NT2/D1 (cell line): ENCODE measurements at regions not wholly inside any gene's neighbourhood (a gene's known extent, or its start where the extent isn't known, plus 50 kb on each side); places are given as distances from the start of the nearest gene placed in this dataset.

Experiments
- DNase-seq: peaks from one replicate; pipeline ENCODE4 v3.0.0-alpha.2; 2011; ENCODE audit warnings: low read depth, low spot score
- H3K27me3 ChIP-seq: 2 replicates; pipeline ENCODE4 v1.6.0; 2011; ENCODE audit warnings: mild to moderate bottlenecking; ENCODE audit not compliant: insufficient read length, insufficient read depth
- H3K36me3 ChIP-seq: 2 replicates; pipeline ENCODE4 v1.6.1; 2011; ENCODE audit warnings: mild to moderate bottlenecking, low read length, mixed read lengths; ENCODE audit not compliant: insufficient read depth, insufficient read length
- H3K4me1 ChIP-seq: 2 replicates; pipeline ENCODE4 v1.5.1; 2011; ENCODE audit not compliant: insufficient read depth, insufficient read length
- H3K4me3 ChIP-seq: 2 replicates; pipeline ENCODE4 v1.5.1; 2011; ENCODE audit warnings: low read depth; ENCODE audit not compliant: insufficient read length
- H3K9ac ChIP-seq: 2 replicates; pipeline ENCODE4 v1.6.0; 2011; ENCODE audit warnings: low read depth; ENCODE audit not compliant: insufficient read length
- H3K9me3 ChIP-seq: 2 replicates; pipeline ENCODE4 v1.5.1; 2011; ENCODE audit warnings: mild to moderate bottlenecking, low read length; ENCODE audit not compliant: insufficient read depth
- SUZ12 ChIP-seq: IDR thresholded peaks from 2 replicates; pipeline ENCODE4 v1.6.1; 2011; ENCODE audit not compliant: insufficient read length, insufficient read depth; ENCODE audit errors: extremely low read depth
- YY1 ChIP-seq: IDR thresholded peaks from 2 replicates; pipeline ENCODE4 v1.6.1; 2011; ENCODE audit not compliant: insufficient read length, insufficient read depth
- ZNF274 ChIP-seq: IDR thresholded peaks from 2 replicates; pipeline ENCODE4 v1.6.1; 2011; ENCODE audit warnings: mild to moderate bottlenecking, low read depth, low read length

GRCh38 chr15:48029642-48030041 lies 91.1 kb upstream of the SLC24A5 start:
- Histone ChIP-seq H3K27me3 (no peaks in the 10 kb centered on the region), H3K9ac (no peak overlapping the region)

GRCh38 chr15:48031466-48031865 lies 89.3 kb upstream of the SLC24A5 start:
- H3K9ac ChIP-seq, result no peak overlapping the region
- no peaks in the 10 kb centered on the region for H3K9me3 ChIP-seq
- no peaks in the 10 kb centered on the region for H3K36me3 ChIP-seq
- H3K4me1 ChIP-seq, result no peaks in the 10 kb centered on the region
- no peak overlapping the region for H3K4me3 ChIP-seq
- TF ChIP-seq ZNF274 (no peak), YY1 (no peak), SUZ12 (no peak)
- H3K27me3 ChIP-seq, result no peaks in the 10 kb centered on the region
- no peak for DNase-seq

More at GRCh38 chr15:48029642-48030041, 91.1 kb upstream of the SLC24A5 start:
- H3K36me3 ChIP-seq, result no peaks in the 10 kb centered on the region
- TF ChIP-seq SUZ12 (no peak), ZNF274 (no peak), YY1 (no peak)
- DNase-seq, result no peak
- H3K9me3 ChIP-seq, result no peaks in the 10 kb centered on the region
- no peaks in the 10 kb centered on the region for H3K4me1 ChIP-seq
- H3K4me3 ChIP-seq, result no peak overlapping the region

GRCh38 chr15:48031973-48032372 lies 88.8 kb upstream of the SLC24A5 start:
- H3K4me1 ChIP-seq, result no peaks in the 10 kb centered on the region
- no peaks in the 10 kb centered on the region for H3K36me3 ChIP-seq
- no peak for DNase-seq
- no peak overlapping the region for H3K9ac ChIP-seq
- H3K4me3 ChIP-seq, result no peak overlapping the region
- no peaks in the 10 kb centered on the region for H3K27me3 ChIP-seq
- H3K9me3 ChIP-seq, result no peaks in the 10 kb centered on the region
- TF ChIP-seq SUZ12 (no peak), ZNF274 (no peak), YY1 (no peak)

GRCh38 chr15:48032911-48033310 lies 87.9 kb upstream of the SLC24A5 start:
- Histone ChIP-seq H3K36me3 (no peaks in the 10 kb centered on the region), H3K9ac (no peak overlapping the region), H3K27me3 (no peaks in the 10 kb centered on the region), H3K4me1 (no peaks in the 10 kb centered on the region), H3K9me3 (no peaks in the 10 kb centered on the region), H3K4me3 (no peak overlapping the region)
- TF ChIP-seq SUZ12, result no peak
- TF ChIP-seq YY1, result no peak
- TF ChIP-seq ZNF274, result no peak
- DNase-seq, result no peak

GRCh38 chr15:48038221-48038620 lies 82.6 kb upstream of the SLC24A5 start:
- no peaks in the 10 kb centered on the region for H3K36me3 ChIP-seq
- TF ChIP-seq ZNF274, result no peak
- no peak for TF ChIP-seq YY1
- no peak for TF ChIP-seq SUZ12
- DNase-seq, result no peak
- no peaks in the 10 kb centered on the region for H3K27me3 ChIP-seq
- H3K9me3 ChIP-seq, result no peaks in the 10 kb centered on the region
- no peak overlapping the region for H3K9ac ChIP-seq
- no peaks in the 10 kb centered on the region for H3K4me1 ChIP-seq
- no peak overlapping the region for H3K4me3 ChIP-seq

GRCh38 chr15:48040166-48040817 lies 80.5 kb upstream of the SLC24A5 start:
- TF ChIP-seq YY1, result no peak
- no peak for TF ChIP-seq ZNF274
- no peak for TF ChIP-seq SUZ12
- Histone ChIP-seq H3K9ac (no peak overlapping the region), H3K9me3 (no peaks in the 10 kb centered on the region), H3K36me3 (no peaks in the 10 kb centered on the region), H3K27me3 (no peaks in the 10 kb centered on the region), H3K4me1 (no peaks in the 10 kb centered on the region), H3K4me3 (no peak overlapping the region)
- no peak for DNase-seq

- Histone ChIP-seq H3K4me3 (no peak overlapping the region), H3K9ac (no peak overlapping the region), H3K27me3 (no peaks in the 10 kb centered on the region), H3K4me1 (no peaks in the 10 kb centered on the region), H3K36me3 (no peaks in the 10 kb centered on the region), H3K9me3 (no peaks in the 10 kb centered on the region)
- no peak for TF ChIP-seq YY1
- TF ChIP-seq ZNF274, result no peak
- DNase-seq, result no peak
These were observed 79.3 kb upstream of the SLC24A5 start for GRCh38 chr15:48041454-48041853.

- no peak overlapping the region for H3K9ac ChIP-seq
- H3K36me3 ChIP-seq, result no peaks in the 10 kb centered on the region
- no peaks in the 10 kb centered on the region for H3K4me1 ChIP-seq
- no peak for TF ChIP-seq YY1
- no peak for TF ChIP-seq SUZ12
- no peak for TF ChIP-seq ZNF274
- H3K27me3 ChIP-seq, result no peaks in the 10 kb centered on the region
- DNase-seq, result peak; percentile 23
- H3K4me3 ChIP-seq, result no peak overlapping the region
- H3K9me3 ChIP-seq, result peaks cover 9% of the 10 kb centered on the region; the same call in 1 of the 2 replicates
These were observed 73.9 kb upstream of the SLC24A5 start for GRCh38 chr15:48046813-48047438.
